DND-41 (cell line): ENCODE measurements at regions not wholly inside any gene's neighbourhood (a gene's known extent, or its start where the extent isn't known, plus 50 kb on each side); places are given as distances from the start of the nearest gene placed in this dataset.

Source experiments
- ATAC-seq: fragments of 200-7000 bp; cut with Tn5 transposase; 3 replicates; pipeline ENCODE4 v1.9.1; 2021; ENCODE audit warnings: low read depth; ENCODE audit not compliant: insufficient read depth
- DNase-seq: peaks from one replicate; pipeline ENCODE4 v3.0.0-alpha.2; 2020
- H2AFZ ChIP-seq: 2 replicates; pipeline ENCODE4 v1.6.0; 2012; ENCODE audit warnings: low read depth, low read length
- H3K27ac ChIP-seq: 2 replicates; pipeline ENCODE4 v1.5.1; 2012; ENCODE audit warnings: low read length, inconsistent platforms
- H3K27me3 ChIP-seq: fragments of 200-600 bp; sonication (generic); 2 replicates; pipeline ENCODE4 v1.6.0; 2012; ENCODE audit warnings: low read length, mild to moderate bottlenecking, inconsistent platforms; ENCODE audit not compliant: insufficient read depth, poor library complexity
- H3K36me3 ChIP-seq: 2 replicates; pipeline ENCODE4 v1.5.1; 2012; ENCODE audit warnings: low read length, inconsistent platforms; ENCODE audit not compliant: insufficient read depth
- H3K4me1 ChIP-seq: 2 replicates; pipeline ENCODE4 v1.5.1; 2012; ENCODE audit warnings: mild to moderate bottlenecking, low read length; ENCODE audit not compliant: insufficient read depth
- H3K4me2 ChIP-seq: 2 replicates; pipeline ENCODE4 v1.6.0; 2012; ENCODE audit warnings: mild to moderate bottlenecking, moderate library complexity, low read length, inconsistent platforms; ENCODE audit not compliant: insufficient read depth
- H3K4me3 ChIP-seq, 2 experiments: fragments of 200-600 bp in 1 of 2; shearing (Covaris generic) in 1 of 2; 2 replicates each; pipeline ENCODE4 v1.5.1; 2012 to 2016; ENCODE audit warnings: inconsistent platforms in 2 of 2, low read length in 2 of 2, mild to moderate bottlenecking in 2 of 2, low read depth in 1 of 2, moderate library complexity in 1 of 2
- H3K79me2 ChIP-seq: 2 replicates; pipeline ENCODE4 v1.6.0; 2012; ENCODE audit warnings: low read length, inconsistent platforms; ENCODE audit not compliant: insufficient read depth
- H3K9ac ChIP-seq: 2 replicates; pipeline ENCODE4 v1.6.0; 2012; ENCODE audit warnings: low read depth, mild to moderate bottlenecking, inconsistent platforms, low read length, moderate library complexity
- H3K9me3 ChIP-seq: 2 replicates; pipeline ENCODE4 v1.5.1; 2012; ENCODE audit warnings: low read length, moderate library complexity, mild to moderate bottlenecking, inconsistent platforms; ENCODE audit not compliant: insufficient read depth, severe bottlenecking
- H4K20me1 ChIP-seq: 2 replicates; pipeline ENCODE4 v1.6.0; 2012; ENCODE audit warnings: low read length; ENCODE audit not compliant: insufficient read depth
- CTCF ChIP-seq: IDR thresholded peaks from 2 replicates; pipeline ENCODE4 v1.5.1; 2012; ENCODE audit warnings: borderline replicate concordance, low read length, moderate library complexity, mild to moderate bottlenecking; ENCODE audit not compliant: poor library complexity, severe bottlenecking; ENCODE audit errors: extremely low read depth
- EZH2 ChIP-seq: IDR thresholded peaks from 3 replicates; pipeline ENCODE4 v1.6.1; 2012; ENCODE audit warnings: borderline replicate concordance, low read depth, mild to moderate bottlenecking, moderate library complexity, low read length, inconsistent platforms; ENCODE audit not compliant: severe bottlenecking

GRCh38 chr5:171541341-171541776, 121.9 kb downstream of the FGF18 start:
- H3K4me2 ChIP-seq, result no peak overlapping the region
- TF ChIP-seq CTCF (no peak), EZH2 (no peak)
- no peaks in the 10 kb centered on the region for H3K4me1 ChIP-seq
- no peak overlapping the region for H2AFZ ChIP-seq
- H3K9me3 ChIP-seq, result no peaks in the 10 kb centered on the region
- no peaks in the 10 kb centered on the region; the same call in 1 of the 2 replicates for H4K20me1 ChIP-seq
- H3K79me2 ChIP-seq, result no peaks in the 10 kb centered on the region
- no peak overlapping the region for H3K9ac ChIP-seq
- no peak overlapping the region for H3K4me3 ChIP-seq
- DNase-seq (no peak), ATAC-seq (no peak)
- H3K27ac ChIP-seq, result no peak overlapping the region
- H3K36me3 ChIP-seq, result no peaks in the 10 kb centered on the region
- H3K27me3 ChIP-seq, result peaks cover 6% of the 10 kb centered on the region

GRCh38 chr5:171542525-171543140, 123.2 kb downstream of the FGF18 start:
- peaks cover 6% of the 10 kb centered on the region for H3K27me3 ChIP-seq
- no peak for ATAC-seq

GRCh38 chr5:171543148-171543815, 123.8 kb downstream of the FGF18 start:
- no peaks in the 10 kb centered on the region for H3K9me3 ChIP-seq
- no peaks in the 10 kb centered on the region; the same call in 1 of the 2 replicates for H4K20me1 ChIP-seq
- ATAC-seq, result no peak
- DNase-seq, result no peak
- TF ChIP-seq CTCF, result no peak
- no peak for TF ChIP-seq EZH2
- H3K36me3 ChIP-seq, result no peaks in the 10 kb centered on the region
- no peaks in the 10 kb centered on the region for H3K79me2 ChIP-seq
- no peak overlapping the region for H3K27ac ChIP-seq
- H3K4me3 ChIP-seq, result no peak overlapping the region
- H3K4me1 ChIP-seq, result no peaks in the 10 kb centered on the region
- H3K4me2 ChIP-seq, result no peak overlapping the region
- no peak overlapping the region for H2AFZ ChIP-seq
- H3K9ac ChIP-seq, result no peak overlapping the region
- H3K27me3 ChIP-seq, result peaks cover 6% of the 10 kb centered on the region

More at GRCh38 chr5:171542525-171543140, 123.2 kb downstream of the FGF18 start:
- Histone ChIP-seq H4K20me1 (no peaks in the 10 kb centered on the region; the same call in 1 of the 2 replicates), H3K36me3 (no peaks in the 10 kb centered on the region), H3K27ac (no peak overlapping the region), H3K9me3 (no peaks in the 10 kb centered on the region), H3K9ac (no peak overlapping the region), H2AFZ (no peak overlapping the region), H3K4me2 (no peak overlapping the region), H3K79me2 (no peaks in the 10 kb centered on the region), H3K4me1 (no peaks in the 10 kb centered on the region), H3K4me3 (no peak overlapping the region)
- no peak for TF ChIP-seq CTCF
- TF ChIP-seq EZH2, result no peak
- no peak for DNase-seq
